H9 (cell line): ENCODE measurements at regions not wholly inside any gene's neighbourhood (a gene's known extent, or its start where the extent isn't known, plus 50 kb on each side); places are given as distances from the start of the nearest gene placed in this dataset.

ENCODE experiments used
- DNase-seq: peaks from one replicate; pipeline ENCODE4 v3.0.0-alpha.2; 2017
- H2AFZ ChIP-seq: one replicate; pipeline ENCODE4 v1.6.1; 2013; ENCODE audit warnings: mild to moderate bottlenecking, low read length, control low read depth, moderate library complexity
- H2AK5ac ChIP-seq: 2 replicates; pipeline ENCODE4 v1.6.1; 2013; ENCODE audit warnings: low read length, control low read depth, mixed read lengths; ENCODE audit not compliant: insufficient read length
- H2BK120ac ChIP-seq: one replicate; pipeline ENCODE4 v1.6.1; 2013; ENCODE audit warnings: low read depth, mild to moderate bottlenecking, low read length, control low read depth, inconsistent platforms; ENCODE audit not compliant: poor library complexity, severe bottlenecking
- H2BK12ac ChIP-seq: 2 replicates; pipeline ENCODE4 v1.6.1; 2013; ENCODE audit warnings: low read length, control low read depth, mixed read lengths, low read depth; ENCODE audit not compliant: insufficient read length
- H2BK15ac ChIP-seq: 2 replicates; pipeline ENCODE4 v1.6.1; 2013; ENCODE audit warnings: low read depth, low read length, control low read depth
- H2BK20ac ChIP-seq: one replicate; pipeline ENCODE4 v1.6.1; 2013; ENCODE audit warnings: low read depth, mild to moderate bottlenecking, low read length, control low read depth, inconsistent platforms; ENCODE audit not compliant: poor library complexity, severe bottlenecking
- H2BK5ac ChIP-seq: 2 replicates; pipeline ENCODE4 v1.6.1; 2013; ENCODE audit warnings: low read length, control low read depth, mixed read lengths; ENCODE audit not compliant: insufficient read length
- H3K14ac ChIP-seq: 2 replicates; pipeline ENCODE4 v1.6.1; 2013; ENCODE audit warnings: low read length, control low read depth; ENCODE audit not compliant: insufficient read depth
- H3K18ac ChIP-seq: 2 replicates; pipeline ENCODE4 v1.6.1; 2013; ENCODE audit warnings: low read depth, mild to moderate bottlenecking, mixed read lengths, low read length, control low read depth; ENCODE audit not compliant: insufficient read length
- H3K23ac ChIP-seq: 2 replicates; pipeline ENCODE4 v1.6.1; 2013; ENCODE audit warnings: low read length, control low read depth, mixed read lengths, low read depth; ENCODE audit not compliant: insufficient read length
- H3K23me2 ChIP-seq: 2 replicates; pipeline ENCODE4 v1.6.1; 2013; ENCODE audit warnings: low read depth, mild to moderate bottlenecking, mixed read lengths, low read length, control low read depth; ENCODE audit not compliant: insufficient read length, poor library complexity, severe bottlenecking
- H3K27ac ChIP-seq: 2 replicates; pipeline ENCODE4 v1.5.1; 2013; ENCODE audit warnings: low read length, control low read depth, mixed read lengths, low read depth; ENCODE audit not compliant: insufficient read length
- H3K27me3 ChIP-seq: 2 replicates; pipeline ENCODE4 v1.6.1; 2013; ENCODE audit warnings: low read length, control low read depth, inconsistent platforms; ENCODE audit not compliant: insufficient read depth
- H3K4ac ChIP-seq: 2 replicates; pipeline ENCODE4 v1.6.1; 2013; ENCODE audit warnings: low read depth, mild to moderate bottlenecking, control low read depth, inconsistent platforms, low read length, moderate library complexity
- H3K4me1 ChIP-seq: 2 replicates; pipeline ENCODE4 v1.6.1; 2013; ENCODE audit warnings: low read length, control low read depth, inconsistent platforms; ENCODE audit not compliant: insufficient read depth
- H3K4me2 ChIP-seq: 2 replicates; pipeline ENCODE4 v1.6.1; 2013; ENCODE audit warnings: low read length, control low read depth, mixed read lengths; ENCODE audit not compliant: insufficient read length, insufficient read depth
- H3K56ac ChIP-seq: 2 replicates; pipeline ENCODE4 v1.6.1; 2013; ENCODE audit warnings: low read depth, mild to moderate bottlenecking, mixed read lengths, low read length, control low read depth; ENCODE audit not compliant: insufficient read length
- H3K79me1 ChIP-seq: 2 replicates; pipeline ENCODE4 v1.6.1; 2013; ENCODE audit warnings: low read depth, mild to moderate bottlenecking, moderate library complexity, low read length, control low read depth, inconsistent platforms; ENCODE audit not compliant: insufficient read depth, poor library complexity, severe bottlenecking
- H3K79me2 ChIP-seq: 2 replicates; pipeline ENCODE4 v1.6.1; 2013; ENCODE audit warnings: low read length, control low read depth, inconsistent platforms; ENCODE audit not compliant: insufficient read depth
- H3K9ac ChIP-seq: 2 replicates; pipeline ENCODE4 v1.6.1; 2013; ENCODE audit warnings: low read length, control low read depth, mixed read lengths; ENCODE audit not compliant: insufficient read length; ENCODE audit errors: extremely low read depth
- H3K9me3 ChIP-seq: one replicate; pipeline ENCODE4 v1.6.1; 2013; ENCODE audit warnings: low read depth, low read length, inconsistent platforms; ENCODE audit not compliant: control insufficient read depth
- H3T11ph ChIP-seq: one replicate; pipeline ENCODE4 v1.6.1; 2013; ENCODE audit warnings: mild to moderate bottlenecking, low read length, control low read depth, inconsistent platforms
- H4K20me1 ChIP-seq: one replicate; pipeline ENCODE4 v1.6.1; 2013; ENCODE audit not compliant: control insufficient read depth, insufficient read length, insufficient read depth
- H4K5ac ChIP-seq: 2 replicates; pipeline ENCODE4 v1.6.1; 2013; ENCODE audit warnings: low read depth, mild to moderate bottlenecking, mixed read lengths, low read length, control low read depth; ENCODE audit not compliant: insufficient read length
- H4K8ac ChIP-seq: replicated peaks from 2 replicates; pipeline ENCODE4 v1.6.1; 2013; ENCODE audit warnings: low read length, control low read depth, mixed read lengths, low read depth; ENCODE audit not compliant: insufficient read length
- H4K91ac ChIP-seq: 2 replicates; pipeline ENCODE4 v1.6.1; 2013; ENCODE audit warnings: low read depth, mild to moderate bottlenecking, moderate library complexity, mixed read lengths, low read length, control low read depth; ENCODE audit not compliant: insufficient read length
- H3K27ac Mint-ChIP-seq, 3 experiments: 2 replicates in 2 of 3; 3 replicates in 1 of 3; pipeline ENCODE4 v1.8.0; 2020 to 2021; ENCODE audit warnings: mixed read lengths in 3 of 3, mild to moderate bottlenecking in 1 of 3, moderate library complexity in 1 of 3
- H3K27me3 Mint-ChIP-seq: 2 replicates; pipeline ENCODE4 v1.8.0; 2021; ENCODE audit warnings: low read depth, mild to moderate bottlenecking, moderate library complexity, mixed read lengths
- H3K36me3 Mint-ChIP-seq, 3 experiments: 2 replicates in 2 of 3; 3 replicates in 1 of 3; pipeline ENCODE4 v1.8.0; 2020 to 2021; ENCODE audit warnings: low read depth in 3 of 3, mixed read lengths in 3 of 3; ENCODE audit not compliant: insufficient read depth in 1 of 3
- H3K4me1 Mint-ChIP-seq, 2 experiments: 2 replicates each; pipeline ENCODE4 v1.8.0; 2020; ENCODE audit warnings: mixed read lengths in 2 of 2
- H3K4me3 Mint-ChIP-seq, 2 experiments: 2 replicates in 1 of 2; 3 replicates in 1 of 2; pipeline ENCODE4 v1.8.0; 2020 to 2021; ENCODE audit warnings: mild to moderate bottlenecking in 2 of 2, mixed read lengths in 2 of 2, moderate library complexity in 1 of 2
- H3K9me3 Mint-ChIP-seq, 2 experiments: 2 replicates in 1 of 2; 3 replicates in 1 of 2; pipeline ENCODE4 v1.8.0; 2020; ENCODE audit warnings: mild to moderate bottlenecking in 2 of 2, mixed read lengths in 2 of 2, moderate library complexity in 1 of 2
- CTCF ChIP-seq: fragments of 200-600 bp; sonication (generic); conservative IDR thresholded peaks from 3 replicates; pipeline ENCODE4 v1.8.0; 2021; ENCODE audit warnings: antibody characterized with exemption, mild to moderate bottlenecking
- WGBS: extraction: QIAGEN DNeasy Blood & Tissue Kit; methylation state at CpG from one replicate; pipeline ENCODE4 v1.1.7; 2013; ENCODE audit warnings: missing lambda C conversion rate, low lambda C conversion rate, mixed read lengths; ENCODE audit not compliant: insufficient read length; ENCODE audit errors: extremely low coverage; 5-methylcytosine and 5-hydroxymethylcytosine counted together

- Histone ChIP-seq H4K8ac (no peak overlapping the region), H3K9me3 (no peaks in the 10 kb centered on the region), H2BK20ac (no peak overlapping the region), H3K23me2 (no peaks in the 10 kb centered on the region), H3K79me1 (no peaks in the 10 kb centered on the region), H2BK12ac (no peak overlapping the region), H2BK120ac (no peak overlapping the region), H3K79me2 (no peaks in the 10 kb centered on the region), H4K91ac (no peak overlapping the region), H3K4ac (no peak overlapping the region), H3K27ac (no peak overlapping the region), H2BK5ac (no peak overlapping the region), H4K20me1 (no peaks in the 10 kb centered on the region), H4K5ac (no peak overlapping the region), H3K27me3 (no peaks in the 10 kb centered on the region), H3K18ac (no peak overlapping the region), H2BK15ac (no peak overlapping the region), H3K4me2 (no peak overlapping the region), H3K56ac (no peak overlapping the region), H3T11ph (no peak overlapping the region), H2AK5ac (no peak overlapping the region), H2AFZ (no peak overlapping the region), H3K14ac (no peak overlapping the region), H3K23ac (no peak overlapping the region), H3K9ac (no peak overlapping the region), H3K4me1 (no peaks in the 10 kb centered on the region)
- TF ChIP-seq CTCF: no peak
- H3K4me1 Mint-ChIP-seq: peaks cover 5 to 7% of the 10 kb centered on the region in 2 experiments
- no peaks in the 10 kb centered on the region; a peak in 2 of 5 replicates for H3K9me3 Mint-ChIP-seq
- H3K4me3 Mint-ChIP-seq: no peak overlapping the region
- no peak for DNase-seq
- no CpG with 5 or more reads among the region's 3 CpGs for WGBS
- H3K27me3 Mint-ChIP-seq: peaks cover 46% of the 10 kb centered on the region
- no peak overlapping the region for H3K27ac Mint-ChIP-seq
- H3K36me3 Mint-ChIP-seq: no peaks in the 10 kb centered on the region
Measured at GRCh38 chr6:166223079-166223478, 55.4 kb upstream of the TBXT start.
